ENCODE measurements at regions not wholly inside any gene's neighbourhood (a gene's known extent, or its start where the extent isn't known, plus 50 kb on each side); places are given as distances from the start of the nearest gene placed in this dataset.

DNA sequence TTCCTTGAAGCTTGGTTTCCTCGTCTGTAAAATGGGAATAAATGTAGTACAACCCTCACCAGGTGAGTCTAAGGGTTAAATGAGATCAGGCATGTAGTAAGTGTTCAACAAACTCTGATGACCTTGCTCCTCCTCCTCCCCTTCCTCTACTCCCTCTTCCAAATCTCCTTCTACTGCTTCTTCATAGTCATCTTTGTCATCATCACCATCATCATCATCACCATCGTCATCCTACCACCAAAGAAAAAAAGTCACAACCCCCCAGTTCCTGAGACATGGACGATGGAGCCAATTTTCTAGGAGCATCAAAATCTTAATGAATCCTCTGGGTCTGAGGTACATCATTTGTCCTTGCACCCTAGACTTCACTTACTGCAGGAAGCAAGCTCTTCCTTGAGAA is 240.0 kb downstream of the ANKRD60 start:
- no peak for TF ChIP-seq POLR2A (IDR thresholded peaks at IDR 0.05)
- TF ChIP-seq, protein P1, sequence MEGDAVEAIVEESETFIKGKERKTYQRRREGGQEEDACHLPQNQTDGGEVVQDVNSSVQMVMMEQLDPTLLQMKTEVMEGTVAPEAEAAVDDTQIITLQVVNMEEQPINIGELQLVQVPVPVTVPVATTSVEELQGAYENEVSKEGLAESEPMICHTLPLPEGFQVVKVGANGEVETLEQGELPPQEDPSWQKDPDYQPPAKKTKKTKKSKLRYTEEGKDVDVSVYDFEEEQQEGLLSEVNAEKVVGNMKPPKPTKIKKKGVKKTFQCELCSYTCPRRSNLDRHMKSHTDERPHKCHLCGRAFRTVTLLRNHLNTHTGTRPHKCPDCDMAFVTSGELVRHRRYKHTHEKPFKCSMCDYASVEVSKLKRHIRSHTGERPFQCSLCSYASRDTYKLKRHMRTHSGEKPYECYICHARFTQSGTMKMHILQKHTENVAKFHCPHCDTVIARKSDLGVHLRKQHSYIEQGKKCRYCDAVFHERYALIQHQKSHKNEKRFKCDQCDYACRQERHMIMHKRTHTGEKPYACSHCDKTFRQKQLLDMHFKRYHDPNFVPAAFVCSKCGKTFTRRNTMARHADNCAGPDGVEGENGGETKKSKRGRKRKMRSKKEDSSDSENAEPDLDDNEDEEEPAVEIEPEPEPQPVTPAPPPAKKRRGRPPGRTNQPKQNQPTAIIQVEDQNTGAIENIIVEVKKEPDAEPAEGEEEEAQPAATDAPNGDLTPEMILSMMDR (IDR thresholded peaks at IDR 0.05 in 4 of 5, conservative IDR thresholded peaks at IDR 0.05 in 1 of 5): no peak
- no peaks in the 10 kb centered on the region for H3K4me1 ChIP-seq
- H3K9me3 ChIP-seq: no peaks in the 10 kb centered on the region
- H3K27me3 ChIP-seq: no peaks in the 10 kb centered on the region
- in situ Hi-C loops (cut with MboI; ENCODE audit: low sequenced_read_pairs in 4 of 4) (no loop called here), intact Hi-C loops (cut with DNase I; ENCODE audit: low total_unique reads) (no loop called here)
- ATAC-seq (no peak), DNase-seq (no peak)
- H3K27ac ChIP-seq: no peak overlapping the region
- no peaks in the 10 kb centered on the region for H3K36me3 ChIP-seq
- H3K4me3 ChIP-seq: no peak overlapping the region

DNA sequence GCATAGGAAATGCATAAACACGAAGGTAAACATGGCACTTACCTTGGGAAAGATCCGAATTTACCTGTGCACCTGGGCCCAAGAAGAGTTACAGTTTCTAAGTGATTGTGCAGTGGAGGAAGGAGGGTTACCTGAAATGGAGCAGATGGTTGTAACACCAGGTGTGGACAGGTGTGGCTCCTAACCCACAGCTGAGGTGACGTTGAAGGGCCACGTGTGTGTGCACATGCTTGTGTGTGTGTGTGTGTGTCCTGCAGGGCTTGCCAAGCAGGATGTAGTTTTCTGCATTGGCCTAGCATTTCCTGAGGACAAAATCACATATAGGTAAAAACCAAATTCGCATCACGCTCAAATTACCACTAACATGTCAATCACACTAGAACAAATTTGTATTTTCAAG is 240.8 kb downstream of the ANKRD60 start:
- in situ Hi-C loops (cut with MboI; ENCODE audit: low sequenced_read_pairs in 4 of 4) (no loop called here), intact Hi-C loops (cut with DNase I; ENCODE audit: low total_unique reads) (no loop called here)

DNA sequence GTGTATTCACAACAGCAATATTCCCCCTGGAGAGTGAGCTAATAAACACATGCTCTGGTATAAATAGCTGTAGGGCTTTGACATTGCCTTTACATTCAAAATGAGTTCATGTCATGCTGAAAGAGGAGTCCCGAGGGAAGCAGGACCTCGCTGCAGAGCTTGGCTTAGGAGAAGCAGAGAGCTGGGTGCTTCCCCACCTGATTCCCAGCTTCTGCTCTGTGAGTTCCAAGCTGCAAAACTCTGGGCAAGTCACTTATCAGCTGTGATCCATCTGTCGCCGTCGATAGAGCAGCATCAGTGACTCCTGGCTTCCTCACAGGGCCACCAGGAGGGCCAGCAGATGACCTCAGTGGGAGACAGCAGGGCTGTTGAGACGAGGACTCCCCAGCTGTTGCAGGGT is 241.8 kb downstream of the ANKRD60 start:
- Histone ChIP-seq H3K27me3 (no peaks in the 10 kb centered on the region), H3K36me3 (no peaks in the 10 kb centered on the region), H3K4me3 (no peak overlapping the region), H3K9me3 (no peaks in the 10 kb centered on the region), H3K27ac (no peak overlapping the region), H3K4me1 (no peaks in the 10 kb centered on the region)
- in situ Hi-C loops (cut with MboI; ENCODE audit: low sequenced_read_pairs in 4 of 4) (no loop called here), intact Hi-C loops (cut with DNase I; ENCODE audit: low total_unique reads) (no loop called here)
- no peak for DNase-seq
- ATAC-seq: no peak
- TF ChIP-seq POLR2A (IDR thresholded peaks at IDR 0.05): no peak
- TF ChIP-seq, protein P1 (IDR thresholded peaks at IDR 0.05 in 4 of 5, conservative IDR thresholded peaks at IDR 0.05 in 1 of 5): no peak

More for the DNA sequence above, 240.8 kb downstream of the ANKRD60 start:
- DNase-seq (no peak), ATAC-seq (no peak)
- H3K27me3 ChIP-seq: no peaks in the 10 kb centered on the region
- H3K4me3 ChIP-seq: no peak overlapping the region
- TF ChIP-seq, protein P1 (IDR thresholded peaks at IDR 0.05 in 4 of 5, conservative IDR thresholded peaks at IDR 0.05 in 1 of 5): no peak
- no peak for TF ChIP-seq POLR2A (IDR thresholded peaks at IDR 0.05)
- no peaks in the 10 kb centered on the region for H3K36me3 ChIP-seq
- H3K4me1 ChIP-seq: no peaks in the 10 kb centered on the region
- no peaks in the 10 kb centered on the region for H3K9me3 ChIP-seq
- H3K27ac ChIP-seq: no peak overlapping the region

DNA sequence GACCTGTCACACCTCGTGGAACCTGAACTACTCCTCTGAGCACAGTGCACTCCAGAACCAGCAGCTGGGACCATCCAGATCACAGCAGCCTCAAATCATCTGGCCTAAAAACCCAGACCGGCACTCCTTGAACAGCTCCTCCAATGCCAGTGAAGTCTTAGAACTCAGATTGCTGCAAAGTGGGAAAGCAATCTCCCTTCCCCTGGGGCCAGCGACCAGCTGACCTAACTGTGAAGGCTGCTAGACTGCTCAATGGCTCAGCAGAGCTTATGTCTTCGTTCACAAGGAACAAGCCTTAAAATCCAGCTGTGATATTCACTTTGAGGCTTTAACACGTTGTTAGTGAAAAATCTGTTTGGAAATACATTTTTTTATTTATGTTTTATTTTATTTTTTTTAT is 243.2 kb downstream of the ANKRD60 start:
- Histone ChIP-seq H3K27me3 (no peaks in the 10 kb centered on the region), H3K27ac (no peak overlapping the region), H3K4me1 (no peaks in the 10 kb centered on the region), H3K9me3 (no peaks in the 10 kb centered on the region), H3K36me3 (no peaks in the 10 kb centered on the region), H3K4me3 (no peak overlapping the region)
- intact Hi-C loops (cut with DNase I; ENCODE audit: low total_unique reads): no loop called here
- in situ Hi-C loops (cut with MboI; ENCODE audit: low sequenced_read_pairs in 4 of 4): no loop called here
- no peak for DNase-seq
- TF ChIP-seq, protein P1 (IDR thresholded peaks at IDR 0.05 in 4 of 5, conservative IDR thresholded peaks at IDR 0.05 in 1 of 5): no peak
- no peak for TF ChIP-seq POLR2A (IDR thresholded peaks at IDR 0.05)
- no peak for ATAC-seq

DNA sequence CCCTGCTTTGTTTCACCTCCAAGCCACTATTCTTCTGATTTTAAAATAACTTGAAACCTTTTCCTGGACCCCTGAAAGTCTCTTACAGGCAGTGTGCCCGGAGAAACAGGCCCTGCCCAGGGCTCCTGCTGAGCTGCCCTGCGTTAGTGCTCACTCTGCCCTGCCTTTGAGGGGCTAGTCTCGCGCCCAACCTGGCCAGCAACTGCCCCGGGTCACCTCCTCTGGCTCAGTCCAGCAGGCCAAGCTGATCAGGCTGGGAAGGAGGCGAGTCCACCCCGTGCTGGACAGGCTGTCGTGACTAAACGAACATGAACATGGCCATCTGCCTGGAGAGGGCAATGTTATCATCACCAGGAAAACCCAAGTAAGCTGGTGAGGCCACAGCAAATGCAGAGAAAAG is 245.4 kb downstream of the ANKRD60 start:
- Histone ChIP-seq H3K4me1 (no peaks in the 10 kb centered on the region), H3K27ac (no peak overlapping the region), H3K9me3 (no peaks in the 10 kb centered on the region), H3K4me3 (no peak overlapping the region), H3K36me3 (no peaks in the 10 kb centered on the region), H3K27me3 (no peaks in the 10 kb centered on the region)
- TF ChIP-seq, protein P1 (IDR thresholded peaks at IDR 0.05 in 4 of 5, conservative IDR thresholded peaks at IDR 0.05 in 1 of 5): no peak
- no peak for DNase-seq
- in situ Hi-C loops (cut with MboI; ENCODE audit: low sequenced_read_pairs in 4 of 4): no loop called here
- no peak for ATAC-seq
- intact Hi-C loops (cut with DNase I; ENCODE audit: low total_unique reads): no loop called here
